CD4-positive, alpha-beta T cell (primary cell): ENCODE measurements at regions not wholly inside any gene's neighbourhood (a gene's known extent, or its start where the extent isn't known, plus 50 kb on each side); places are given as distances from the start of the nearest gene placed in this dataset.

Experiments
- ATAC-seq: fragments of 200-7000 bp; cut with Tn5 transposase; one replicate; pipeline ENCODE4 v1.10.0; 2022; ENCODE audit warnings: mild to moderate bottlenecking; ENCODE audit not compliant: poor library complexity
- CTCF ChIA-PET: fragments of 350-600 bp; sonication (Branson Sonifier 250); formaldehyde crosslinking; loops from one replicate; lab custom pipeline; 2021; ENCODE audit warnings: antibody characterized with exemption, inconsistent platforms; lab: Charles Lee
- POLR2A ChIA-PET: fragments of 350-600 bp; sonication (Branson Sonifier 250); formaldehyde crosslinking; loops from one replicate; lab custom pipeline; 2021; ENCODE audit warnings: antibody characterized with exemption, inconsistent platforms; lab: Charles Lee
- DNase-seq, 14 experiments: peaks; one replicate each; pipeline ENCODE4 v3.0.0-alpha.2; 2013 to 2020; ENCODE audit warnings: mixed read lengths in 2 of 14
- H3K27ac ChIP-seq, 2 donors: one replicate each; pipeline versions ENCODE4 v1.5.1 to v1.7.0; 2013; ENCODE audit warnings: low read length in 2 of 2, low read depth in 1 of 2, mild to moderate bottlenecking in 1 of 2
- H3K27me3 ChIP-seq, 2 experiments: 1 replicate in 1 of 2; 2 replicates in 1 of 2; pipeline versions ENCODE4 v1.6.1 to v1.7.0; 2013; ENCODE audit warnings: low read length in 2 of 2, control low read depth in 1 of 2, mild to moderate bottlenecking in 1 of 2, moderate library complexity in 1 of 2; ENCODE audit not compliant: insufficient read depth in 2 of 2, control insufficient read depth in 1 of 2
- H3K36me3 ChIP-seq: one replicate; pipeline ENCODE4 v1.6.1; 2013; ENCODE audit warnings: low read length, control low read depth; ENCODE audit not compliant: insufficient read depth
- H3K4me1 ChIP-seq: one replicate; pipeline ENCODE4 v1.6.1; 2013; ENCODE audit warnings: low read length, control low read depth; ENCODE audit not compliant: insufficient read depth
- H3K4me3 ChIP-seq: one replicate; pipeline ENCODE4 v1.5.1; 2013; ENCODE audit warnings: mild to moderate bottlenecking, low read length, moderate library complexity
- H3K9me3 ChIP-seq, 2 experiments: 1 replicate in 1 of 2; 2 replicates in 1 of 2; pipeline versions ENCODE4 v1.6.1 to v1.7.0; 2013; ENCODE audit warnings: low read length in 2 of 2, mild to moderate bottlenecking in 2 of 2, control low read depth in 1 of 2, moderate library complexity in 1 of 2; ENCODE audit not compliant: control insufficient read depth in 1 of 2, insufficient read depth in 1 of 2
- H3K27ac Mint-ChIP-seq: one replicate; pipeline ENCODE4 v1.8.0; 2020; ENCODE audit warnings: mixed read lengths
- H3K27me3 Mint-ChIP-seq: one replicate; pipeline ENCODE4 v1.8.0; 2021; ENCODE audit warnings: mixed read lengths
- H3K36me3 Mint-ChIP-seq: one replicate; pipeline ENCODE4 v1.8.0; 2021; ENCODE audit warnings: low read depth, mixed read lengths
- H3K4me1 Mint-ChIP-seq: one replicate; pipeline ENCODE4 v1.8.0; 2021; ENCODE audit warnings: low read depth, mixed read lengths
- H3K4me3 Mint-ChIP-seq: one replicate; pipeline ENCODE4 v1.8.0; 2020; ENCODE audit warnings: mild to moderate bottlenecking, mixed read lengths
- H3K9me3 Mint-ChIP-seq: one replicate; pipeline ENCODE4 v1.8.0; 2020; ENCODE audit warnings: mixed read lengths
- CTCF ChIP-seq: fragments of 200-600 bp; IDR thresholded peaks from one replicate; pipeline ENCODE4 v1.8.0; 2022; ENCODE audit warnings: antibody characterized with exemption, mild to moderate bottlenecking
- intact Hi-C, 2 experiments: fragments of 100-400 bp; cut with DNase I in 1 of 2; cut with micrococcal nuclease in 1 of 2; formaldehyde crosslinking; loops; one replicate each; pipeline versions ENCODE4 v1.15.1 to v1.9.0; 2023 to 2025; cut with DNase I, micrococcal nuclease

GRCh38 chr1:229874136-229874535 is 192.9 kb upstream of the GALNT2 start:
- Histone ChIP-seq H3K4me3 (no peak overlapping the region), H3K36me3 (no peaks in the 10 kb centered on the region), H3K27ac (no peak overlapping the region), H3K4me1 (no peaks in the 10 kb centered on the region), H3K9me3 (no peaks in the 10 kb centered on the region), H3K27me3 (peaks cover 0 to 5% of the 10 kb centered on the region in 2 experiments)
- ChIA-PET CTCF (no interaction called here), POLR2A (no interaction called here)
- Mint-ChIP-seq H3K27ac (no peak overlapping the region), H3K9me3 (no peaks in the 10 kb centered on the region), H3K36me3 (no peaks in the 10 kb centered on the region), H3K4me1 (no peaks in the 10 kb centered on the region), H3K27me3 (peaks cover 8% of the 10 kb centered on the region), H3K4me3 (no peak overlapping the region)
- ATAC-seq, result no peak
- TF ChIP-seq CTCF, result no peak
- intact Hi-C loops, result no loop called here
- no peak for DNase-seq

- ChIA-PET POLR2A (no interaction called here), CTCF (no interaction called here)
- Mint-ChIP-seq H3K36me3 (no peaks in the 10 kb centered on the region), H3K27me3 (peaks cover 8% of the 10 kb centered on the region), H3K4me3 (no peak overlapping the region), H3K27ac (no peak overlapping the region), H3K9me3 (no peaks in the 10 kb centered on the region), H3K4me1 (no peaks in the 10 kb centered on the region)
- no peak for TF ChIP-seq CTCF
- no peaks in the 10 kb centered on the region for H3K9me3 ChIP-seq
- H3K27me3 ChIP-seq, result peaks cover 0 to 5% of the 10 kb centered on the region in 2 experiments
- H3K27ac ChIP-seq, result no peak overlapping the region
- intact Hi-C loops, result no loop called here
- ATAC-seq (no peak), DNase-seq (no peak)
- no peaks in the 10 kb centered on the region for H3K36me3 ChIP-seq
- no peaks in the 10 kb centered on the region for H3K4me1 ChIP-seq
- no peak overlapping the region for H3K4me3 ChIP-seq
Observed at GRCh38 chr1:229874609-229875008, 192.4 kb upstream of the GALNT2 start.

- Mint-ChIP-seq H3K4me1 (no peaks in the 10 kb centered on the region), H3K36me3 (no peaks in the 10 kb centered on the region), H3K27ac (no peak overlapping the region), H3K27me3 (peaks cover 8% of the 10 kb centered on the region), H3K9me3 (no peaks in the 10 kb centered on the region), H3K4me3 (no peak overlapping the region)
- H3K27ac ChIP-seq, result no peak overlapping the region
- DNase-seq (no peak), ATAC-seq (no peak)
- no peaks in the 10 kb centered on the region for H3K9me3 ChIP-seq
- no peaks in the 10 kb centered on the region for H3K36me3 ChIP-seq
- ChIA-PET POLR2A (no interaction called here), CTCF (no interaction called here)
- peaks cover 0 to 5% of the 10 kb centered on the region in 2 experiments for H3K27me3 ChIP-seq
- no peak for TF ChIP-seq CTCF
- H3K4me1 ChIP-seq, result no peaks in the 10 kb centered on the region
- H3K4me3 ChIP-seq, result no peak overlapping the region
- intact Hi-C loops, result no loop called here
Observed at GRCh38 chr1:229875086-229875485, 192.0 kb upstream of the GALNT2 start.
